GM11168 (cell line): ENCODE measurements at regions not wholly inside any gene's neighbourhood (a gene's known extent, or its start where the extent isn't known, plus 50 kb on each side); places are given as distances from the start of the nearest gene placed in this dataset.
"Not testable (repeated sequence)": the region's sequence is repeated elsewhere in the genome, so short reads cannot be mapped to it uniquely, and the experiment has no call there.

ENCODE experiments used
- in situ Hi-C: fragments of 300-500 bp; cut with MboI; formaldehyde crosslinking; loops from one replicate; pipeline ENCODE4 v1.12.0; 2022; ENCODE audit warnings: low sequenced_read_pairs; ENCODE audit not compliant: unreplicated experiment

- in situ Hi-C loops: no loop called here
Measured at GRCh38 chr4:31141832-31142142, 421.6 kb downstream of the PCDH7 start.

- in situ Hi-C loops: no loop called here
Measured at GRCh38 chr4:31146366-31146765, 426.2 kb downstream of the PCDH7 start.

- in situ Hi-C loops: no loop called here
Measured at GRCh38 chr4:31148990-31149389, 428.8 kb downstream of the PCDH7 start.

GRCh38 chr4:31156221-31156620 lies 436.1 kb downstream of the PCDH7 start:
- in situ Hi-C loops: no loop called here

GRCh38 chr4:31160146-31160545 lies 440.0 kb downstream of the PCDH7 start:
- in situ Hi-C loops: no loop called here

GRCh38 chr4:31169846-31170245 lies 449.7 kb downstream of the PCDH7 start:
- in situ Hi-C loops: no loop called here

GRCh38 chr4:31171362-31171761 lies 451.2 kb downstream of the PCDH7 start:
- in situ Hi-C loops: no loop called here

GRCh38 chr4:31175242-31175910 lies 455.2 kb downstream of the PCDH7 start:
- in situ Hi-C loops: no loop called here

GRCh38 chr4:31183256-31183655 lies 463.1 kb downstream of the PCDH7 start:
- in situ Hi-C loops: no loop called here

- in situ Hi-C loops: no loop called here
Measured at GRCh38 chr4:31185014-31185585, 464.9 kb downstream of the PCDH7 start.

GRCh38 chr4:31187979-31188378 lies 467.8 kb downstream of the PCDH7 start:
- in situ Hi-C loops: no loop called here

GRCh38 chr4:31189938-31190337 lies 469.8 kb downstream of the PCDH7 start:
- in situ Hi-C loops: no loop called here

GRCh38 chr4:31190671-31191070 lies 470.5 kb downstream of the PCDH7 start:
- in situ Hi-C loops: no loop called here

- in situ Hi-C loops: no loop called here
Measured at GRCh38 chr4:31192341-31192740, 472.2 kb downstream of the PCDH7 start.

GRCh38 chr4:31193521-31193920 lies 473.4 kb downstream of the PCDH7 start:
- in situ Hi-C loops: no loop called here

- in situ Hi-C loops: no loop called here
Measured at GRCh38 chr4:31194823-31195222, 474.7 kb downstream of the PCDH7 start.

GRCh38 chr4:31199644-31200043 lies 479.5 kb downstream of the PCDH7 start:
- in situ Hi-C loops: no loop called here

- in situ Hi-C loops: not testable (repeated sequence)
Measured at GRCh38 chr4:31202054-31202453, 481.9 kb downstream of the PCDH7 start.

GRCh38 chr4:31204874-31205273 lies 484.7 kb downstream of the PCDH7 start:
- in situ Hi-C loops: no loop called here

- in situ Hi-C loops: no loop called here
Measured at GRCh38 chr4:31220921-31221320, 500.8 kb downstream of the PCDH7 start.

- in situ Hi-C loops: no loop called here
Measured at GRCh38 chr4:31228068-31228467, 507.9 kb downstream of the PCDH7 start.

- in situ Hi-C loops: no loop called here
Measured at GRCh38 chr4:31230594-31230993, 510.4 kb downstream of the PCDH7 start.
